ENCODE measurements at regions not wholly inside any gene's neighbourhood (a gene's known extent, or its start where the extent isn't known, plus 50 kb on each side); places are given as distances from the start of the nearest gene placed in this dataset.

DNA sequence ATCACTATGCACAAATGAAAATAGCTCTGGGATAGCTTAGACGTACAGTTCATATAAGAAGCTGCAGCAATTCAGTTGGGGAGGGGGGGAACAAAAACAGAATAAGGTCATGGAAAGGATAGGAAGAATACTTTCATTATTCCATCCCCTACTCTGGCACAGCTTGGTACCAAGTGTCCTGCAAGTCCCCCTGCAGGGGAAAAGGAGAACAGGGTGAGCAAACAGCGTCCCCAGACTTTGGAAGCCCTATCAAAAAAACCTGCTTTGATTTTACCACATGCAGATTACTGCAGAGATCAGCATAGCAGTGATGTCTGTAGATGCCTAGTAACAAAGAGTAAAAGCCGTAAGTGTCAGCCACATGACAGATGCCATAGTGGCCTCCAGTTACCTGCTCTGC, 209.4 kb upstream of the NEIL3 start:
- H3K4me3 ChIP-seq (ENCODE audit: low read depth, low read length) = no peak overlapping the region
- TF ChIP-seq, protein P1, sequence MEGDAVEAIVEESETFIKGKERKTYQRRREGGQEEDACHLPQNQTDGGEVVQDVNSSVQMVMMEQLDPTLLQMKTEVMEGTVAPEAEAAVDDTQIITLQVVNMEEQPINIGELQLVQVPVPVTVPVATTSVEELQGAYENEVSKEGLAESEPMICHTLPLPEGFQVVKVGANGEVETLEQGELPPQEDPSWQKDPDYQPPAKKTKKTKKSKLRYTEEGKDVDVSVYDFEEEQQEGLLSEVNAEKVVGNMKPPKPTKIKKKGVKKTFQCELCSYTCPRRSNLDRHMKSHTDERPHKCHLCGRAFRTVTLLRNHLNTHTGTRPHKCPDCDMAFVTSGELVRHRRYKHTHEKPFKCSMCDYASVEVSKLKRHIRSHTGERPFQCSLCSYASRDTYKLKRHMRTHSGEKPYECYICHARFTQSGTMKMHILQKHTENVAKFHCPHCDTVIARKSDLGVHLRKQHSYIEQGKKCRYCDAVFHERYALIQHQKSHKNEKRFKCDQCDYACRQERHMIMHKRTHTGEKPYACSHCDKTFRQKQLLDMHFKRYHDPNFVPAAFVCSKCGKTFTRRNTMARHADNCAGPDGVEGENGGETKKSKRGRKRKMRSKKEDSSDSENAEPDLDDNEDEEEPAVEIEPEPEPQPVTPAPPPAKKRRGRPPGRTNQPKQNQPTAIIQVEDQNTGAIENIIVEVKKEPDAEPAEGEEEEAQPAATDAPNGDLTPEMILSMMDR (IDR thresholded peaks at IDR 0.05; ENCODE audit: insufficient read depth, low read depth, low read length) = no peak
- no peak for DNase-seq (ENCODE audit: low read depth)

DNA sequence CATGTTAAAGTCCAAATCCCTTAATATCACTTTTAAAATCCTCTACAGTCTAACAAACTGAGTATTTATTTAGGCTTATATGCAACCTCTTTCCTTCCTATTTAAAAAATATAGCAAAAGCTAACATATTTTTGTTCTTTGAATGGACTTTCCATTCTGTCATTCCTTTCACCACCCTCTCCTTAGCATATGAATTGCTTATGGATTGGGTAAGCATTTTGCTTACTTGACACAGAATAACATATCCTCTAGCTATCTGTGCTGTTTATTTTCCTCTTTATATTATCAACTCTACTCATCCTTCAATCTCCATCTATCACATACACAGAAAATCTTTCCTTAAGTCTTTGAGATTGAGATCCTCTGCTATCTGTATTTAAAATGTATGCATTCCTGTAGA, 206.1 kb upstream of the NEIL3 start:
- DNase-seq (ENCODE audit: low read depth) = no peak
- no peak overlapping the region for H3K4me3 ChIP-seq (ENCODE audit: low read depth, low read length)
- TF ChIP-seq, protein P1 (IDR thresholded peaks at IDR 0.05; ENCODE audit: insufficient read depth, low read depth, low read length) = no peak

DNA sequence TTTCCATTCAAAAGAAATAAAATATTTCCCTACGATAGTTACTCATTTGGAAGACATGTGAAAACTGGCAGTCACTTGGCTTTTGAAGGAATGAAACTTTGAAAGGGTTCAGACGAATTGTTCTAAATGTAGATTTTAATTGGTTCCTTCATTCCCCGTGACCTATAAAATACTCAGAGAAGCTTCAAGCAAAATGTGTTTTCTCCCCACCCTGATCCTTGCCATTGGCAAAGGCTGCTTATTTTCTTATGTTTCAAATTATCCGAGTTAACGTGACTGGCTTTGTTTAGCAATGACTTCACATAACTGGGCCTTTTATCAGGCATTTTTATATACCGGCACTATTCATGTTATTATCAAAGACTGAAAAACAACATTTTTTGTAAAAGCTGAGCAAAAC, 204.1 kb upstream of the NEIL3 start:
- peak; percentile 38 for DNase-seq (ENCODE audit: low read depth)

DNA sequence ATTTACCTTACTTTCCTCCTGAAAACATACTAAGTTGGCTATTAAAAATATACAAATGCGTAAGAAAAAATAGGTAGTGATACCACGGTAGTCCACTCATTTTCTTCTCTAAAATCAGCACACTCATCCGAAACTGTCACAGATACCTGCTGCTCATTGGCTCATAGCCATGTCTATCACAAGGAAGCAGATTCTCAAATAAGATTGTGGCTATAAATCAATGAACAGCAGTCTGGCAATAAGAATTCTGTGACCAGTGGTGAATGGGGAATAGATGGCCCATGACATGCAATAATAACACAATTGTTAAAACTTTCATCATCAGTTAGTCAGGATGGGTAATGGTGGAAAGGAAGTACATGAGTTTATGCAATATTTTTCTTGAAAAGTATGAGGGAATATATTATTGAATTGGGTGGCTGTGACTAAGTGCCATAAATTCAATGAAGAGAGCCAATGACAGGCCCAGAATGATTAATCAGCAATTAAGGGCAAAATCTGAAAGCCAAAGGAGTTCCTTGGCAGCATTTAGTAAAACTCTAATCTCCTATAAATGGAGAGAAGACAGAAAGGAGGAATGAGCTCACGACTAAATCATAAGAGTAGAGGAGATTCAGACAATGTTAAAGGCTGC, 202.3 kb upstream of the NEIL3 start:
- DNase-seq (ENCODE audit: low read depth) = no peak
- H3K4me3 ChIP-seq (ENCODE audit: low read depth, low read length) = no peak overlapping the region
- TF ChIP-seq, protein P1 (IDR thresholded peaks at IDR 0.05; ENCODE audit: insufficient read depth, low read depth, low read length) = no peak

More for the DNA sequence above, 204.1 kb upstream of the NEIL3 start:
- H3K4me3 ChIP-seq (ENCODE audit: low read depth, low read length) = no peak overlapping the region
- TF ChIP-seq, protein P1 (IDR thresholded peaks at IDR 0.05; ENCODE audit: insufficient read depth, low read depth, low read length) = no peak

DNA sequence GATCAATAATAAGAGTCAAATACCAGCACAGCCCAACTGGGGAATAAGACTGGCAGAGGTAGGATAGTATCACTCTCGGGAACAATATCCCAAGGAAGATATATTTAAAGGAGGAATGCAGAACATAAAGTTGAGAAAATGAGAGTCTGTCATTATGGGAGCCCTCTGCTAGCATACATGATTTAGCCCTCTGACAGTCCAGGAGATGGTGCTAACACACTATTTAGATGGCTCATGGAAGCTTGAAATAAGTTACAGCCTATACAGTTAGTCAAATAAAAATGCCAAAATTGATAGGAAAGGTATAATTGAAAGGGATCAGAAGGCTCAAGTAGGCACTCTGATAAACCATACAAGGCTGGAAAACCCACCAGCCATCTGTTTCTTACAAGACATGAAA, 201.0 kb upstream of the NEIL3 start:
- DNase-seq (ENCODE audit: low read depth) = peak; percentile 43
- TF ChIP-seq, protein P1 (IDR thresholded peaks at IDR 0.05; ENCODE audit: insufficient read depth, low read depth, low read length) = peak; percentile 56

DNA sequence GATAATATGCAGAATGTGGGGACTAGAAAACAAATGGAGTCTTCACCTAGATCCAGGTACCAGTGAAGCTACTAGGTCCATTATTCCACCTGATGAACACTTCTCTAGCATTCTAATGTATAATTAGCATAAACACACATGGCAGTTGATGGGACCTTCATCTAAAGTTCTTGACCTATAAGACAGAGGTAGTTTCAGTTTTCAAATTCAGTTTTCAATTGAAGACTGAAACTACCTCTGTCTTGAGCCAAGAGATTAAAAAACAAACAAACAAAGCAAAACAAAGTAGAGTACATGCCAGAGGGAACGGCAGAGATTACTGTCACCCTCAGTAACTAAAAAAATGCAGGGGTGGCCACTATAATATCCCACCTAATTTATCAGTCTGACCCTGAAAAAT, 199.9 kb upstream of the NEIL3 start:
- H3K4me3 ChIP-seq (ENCODE audit: low read depth, low read length) = no peak overlapping the region
- no peak for DNase-seq (ENCODE audit: low read depth)
- TF ChIP-seq, protein P1 (IDR thresholded peaks at IDR 0.05; ENCODE audit: insufficient read depth, low read depth, low read length) = no peak

More for the DNA sequence above, 201.0 kb upstream of the NEIL3 start:
- no peak overlapping the region for H3K4me3 ChIP-seq (ENCODE audit: low read depth, low read length)

DNA sequence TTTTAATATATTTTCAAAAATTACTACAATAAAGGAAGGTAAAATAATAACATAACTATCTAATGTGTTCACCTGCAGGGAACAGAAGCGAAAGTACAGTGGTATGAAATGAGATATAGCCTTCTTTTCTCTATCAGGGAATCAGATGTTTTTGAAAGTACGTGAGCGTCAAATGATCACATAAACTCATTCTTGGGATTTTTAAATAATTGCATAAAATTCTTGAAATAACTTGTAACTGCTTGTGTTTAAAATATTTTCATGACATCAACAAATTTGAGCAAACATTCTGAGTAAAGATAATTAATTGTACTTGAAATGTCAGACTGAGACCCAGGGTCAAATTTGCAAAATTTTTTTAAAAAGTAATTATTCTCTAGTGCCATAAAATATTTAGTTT, 193.5 kb upstream of the NEIL3 start:
- H3K4me3 ChIP-seq (ENCODE audit: low read depth, low read length) = no peak overlapping the region
- no peak for DNase-seq (ENCODE audit: low read depth)
- TF ChIP-seq, protein P1 (IDR thresholded peaks at IDR 0.05; ENCODE audit: insufficient read depth, low read depth, low read length) = no peak

All from fibroblast of villous mesenchyme (primary cell).